ENCODE measurements at regions not wholly inside any gene's neighbourhood (a gene's known extent, or its start where the extent isn't known, plus 50 kb on each side); places are given as distances from the start of the nearest gene placed in this dataset.
A peak's percentile ranks its signal among the peaks of the same experiment; 100 is the strongest.

DNA sequence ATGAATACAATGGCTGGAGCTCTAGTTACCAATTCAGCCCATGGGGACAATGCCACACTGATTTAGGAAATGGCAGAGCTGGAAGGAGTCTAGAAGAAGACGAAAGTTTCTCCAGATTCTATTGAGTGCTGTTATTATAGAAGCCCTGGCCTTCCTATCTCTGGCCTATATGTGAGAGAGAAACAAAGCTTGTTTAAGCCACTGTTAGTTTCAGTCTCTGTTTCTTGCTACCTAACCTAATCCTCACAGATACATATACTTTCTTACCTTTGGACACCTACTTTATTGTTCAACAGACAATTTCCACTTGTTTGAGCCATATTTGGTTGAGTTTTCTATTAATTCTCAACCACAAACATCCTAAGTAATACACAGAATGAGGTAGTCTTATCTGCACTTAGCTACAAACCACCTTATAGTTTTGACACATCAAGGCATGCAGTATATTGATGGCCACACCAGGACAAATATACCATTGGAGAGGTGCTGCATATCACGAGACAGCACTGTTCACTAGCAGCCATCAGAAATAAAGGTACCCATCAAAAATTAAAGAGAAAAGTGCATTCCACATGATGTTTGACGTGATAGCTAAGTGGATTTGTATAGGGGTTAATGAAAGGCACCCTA lies 190.2 kb downstream of the SMIM20 start:
- intact Hi-C loops (cut with micrococcal nuclease) = no loop called here
- no peak for TF ChIP-seq EZH2phosphoT487 (IDR thresholded peaks at IDR 0.05; ENCODE audit: borderline replicate concordance, low read length)
- no peak for TF ChIP-seq EZH2 (IDR thresholded peaks at IDR 0.05; ENCODE audit: low read length, unreplicated experiment)
- TF ChIP-seq, protein P1, sequence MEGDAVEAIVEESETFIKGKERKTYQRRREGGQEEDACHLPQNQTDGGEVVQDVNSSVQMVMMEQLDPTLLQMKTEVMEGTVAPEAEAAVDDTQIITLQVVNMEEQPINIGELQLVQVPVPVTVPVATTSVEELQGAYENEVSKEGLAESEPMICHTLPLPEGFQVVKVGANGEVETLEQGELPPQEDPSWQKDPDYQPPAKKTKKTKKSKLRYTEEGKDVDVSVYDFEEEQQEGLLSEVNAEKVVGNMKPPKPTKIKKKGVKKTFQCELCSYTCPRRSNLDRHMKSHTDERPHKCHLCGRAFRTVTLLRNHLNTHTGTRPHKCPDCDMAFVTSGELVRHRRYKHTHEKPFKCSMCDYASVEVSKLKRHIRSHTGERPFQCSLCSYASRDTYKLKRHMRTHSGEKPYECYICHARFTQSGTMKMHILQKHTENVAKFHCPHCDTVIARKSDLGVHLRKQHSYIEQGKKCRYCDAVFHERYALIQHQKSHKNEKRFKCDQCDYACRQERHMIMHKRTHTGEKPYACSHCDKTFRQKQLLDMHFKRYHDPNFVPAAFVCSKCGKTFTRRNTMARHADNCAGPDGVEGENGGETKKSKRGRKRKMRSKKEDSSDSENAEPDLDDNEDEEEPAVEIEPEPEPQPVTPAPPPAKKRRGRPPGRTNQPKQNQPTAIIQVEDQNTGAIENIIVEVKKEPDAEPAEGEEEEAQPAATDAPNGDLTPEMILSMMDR (conservative IDR thresholded peaks at IDR 0.05; ENCODE audit: low read depth, low read length) = no peak
- Histone ChIP-seq H3K4me2 (ENCODE audit: low read length) (no peak overlapping the region), H3K36me3 (ENCODE audit: low read depth, low read length) (no peaks in the 10 kb centered on the region), H3K27me3 (ENCODE audit: low read length) (no peaks in the 10 kb centered on the region), H4K20me1 (ENCODE audit: low read length) (no peaks in the 10 kb centered on the region), H3K9ac (ENCODE audit: low read length) (no peak overlapping the region), H3F3A (ENCODE audit: low read length, unreplicated experiment) (no peaks in the 10 kb centered on the region), H3K9me2 (replicated peaks; ENCODE audit: low read length) (no peaks in the 10 kb centered on the region), H3K27ac (ENCODE audit: low read length) (no peak overlapping the region), H3K9me3 (ENCODE audit: low read length) (no peaks in the 10 kb centered on the region), H3K79me2 (ENCODE audit: low read length) (no peaks in the 10 kb centered on the region), H3K4me3 (ENCODE audit: low read length) (no peak overlapping the region), H2AFZ (ENCODE audit: low read length) (no peak overlapping the region), H3K4me1 (ENCODE audit: insufficient read depth, low read length) (peaks cover 10% of the 10 kb centered on the region)
- BruUV-seq (replicated peaks) = no TSS peak
- CTCF ChIA-PET = no interaction called here
- ATAC-seq (no peak), DNase-seq (no peak)
- POLR2A ChIA-PET (ENCODE audit: unreplicated experiment) = no interaction called here

DNA sequence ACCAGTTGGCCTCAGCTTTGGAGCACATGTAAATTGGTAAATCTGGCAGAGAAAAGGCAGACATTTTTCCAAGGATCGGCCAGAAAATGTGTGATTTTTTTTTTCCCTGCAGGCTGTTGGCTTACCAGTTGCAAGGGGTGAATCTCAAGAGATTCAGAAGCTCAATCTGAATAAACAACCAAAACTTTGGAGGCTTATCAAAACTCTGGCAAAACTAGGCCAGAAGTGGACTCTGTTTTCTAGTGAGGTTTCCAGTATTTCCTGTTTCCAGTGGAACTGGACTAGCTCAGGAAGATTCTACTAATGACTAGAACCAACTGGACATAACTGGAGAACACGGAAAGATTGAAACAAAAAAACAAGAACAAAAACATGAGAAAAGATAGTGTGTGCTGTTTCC lies 191.3 kb downstream of the SMIM20 start:
- Histone ChIP-seq H3K27me3 (ENCODE audit: low read length) (no peaks in the 10 kb centered on the region), H3K9me3 (ENCODE audit: low read length) (no peaks in the 10 kb centered on the region), H3K9me2 (replicated peaks; ENCODE audit: low read length) (no peaks in the 10 kb centered on the region), H3F3A (ENCODE audit: low read length, unreplicated experiment) (no peaks in the 10 kb centered on the region), H3K4me3 (ENCODE audit: low read length) (no peak overlapping the region), H3K4me1 (ENCODE audit: insufficient read depth, low read length) (peaks cover 10% of the 10 kb centered on the region), H3K27ac (ENCODE audit: low read length) (no peak overlapping the region), H3K36me3 (ENCODE audit: low read depth, low read length) (no peaks in the 10 kb centered on the region), H2AFZ (ENCODE audit: low read length) (no peak overlapping the region), H3K9ac (ENCODE audit: low read length) (no peak overlapping the region), H4K20me1 (ENCODE audit: low read length) (no peaks in the 10 kb centered on the region), H3K4me2 (ENCODE audit: low read length) (0 out of 2 replicates have a peak overlapping the region, but pooled peaks have one; percentile 22), H3K79me2 (ENCODE audit: low read length) (no peaks in the 10 kb centered on the region)
- intact Hi-C loops (cut with micrococcal nuclease) = no loop called here
- TF ChIP-seq EZH2phosphoT487 (IDR thresholded peaks at IDR 0.05; ENCODE audit: borderline replicate concordance, low read length) (no peak), EZH2 (IDR thresholded peaks at IDR 0.05; ENCODE audit: low read length, unreplicated experiment) (no peak)
- TF ChIP-seq, protein P1 (conservative IDR thresholded peaks at IDR 0.05; ENCODE audit: low read depth, low read length) = no peak
- ATAC-seq = no peak
- peak; percentile 25 for DNase-seq
- BruUV-seq (replicated peaks) = no TSS peak
- POLR2A ChIA-PET (ENCODE audit: unreplicated experiment) = no interaction called here
- CTCF ChIA-PET = no interaction called here

Data from PC-3 (cell line).